SK-N-SH treated with all-trans-retinoic acid at 6 μM for 48 hours (cell line): ENCODE measurements at regions not wholly inside any gene's neighbourhood (a gene's known extent, or its start where the extent isn't known, plus 50 kb on each side); places are given as distances from the start of the nearest gene placed in this dataset.

Source experiments
- ATAC-seq: fragments of 200-7000 bp; cut with Tn5 transposase; 3 replicates; pipeline ENCODE4 v1.9.1; 2020; ENCODE audit warnings: mild to moderate bottlenecking, moderate library complexity
- BACH2 ChIP-seq: fragments of 250-450 bp; sonication (Bioruptor Pico); IDR thresholded peaks from 2 replicates; pipeline ENCODE4 v1.9.0; 2021; ENCODE audit warnings: mild to moderate bottlenecking, borderline replicate concordance
- CSDC2 ChIP-seq: fragments of 250-450 bp; sonication (Bioruptor Pico); IDR thresholded peaks from 2 replicates; pipeline ENCODE4 v1.5.0; 2020; ENCODE audit warnings: mild to moderate bottlenecking, moderate library complexity
- ESRRG ChIP-seq: fragments of 250-450 bp; sonication (Bioruptor Pico); IDR thresholded peaks from 2 replicates; pipeline ENCODE4 v1.6.1; 2021; ENCODE audit warnings: mild to moderate bottlenecking
- OSR1 ChIP-seq: fragments of 250-450 bp; sonication (Bioruptor Pico); IDR thresholded peaks from 2 replicates; pipeline ENCODE4 v1.8.0; 2022; ENCODE audit warnings: moderate library complexity, mild to moderate bottlenecking, inconsistent platforms
- PATZ1 ChIP-seq: fragments of 250-450 bp; sonication (Bioruptor Pico); IDR thresholded peaks from 2 replicates; pipeline ENCODE4 v1.8.0; 2020; ENCODE audit warnings: mild to moderate bottlenecking, moderate library complexity, borderline replicate concordance
- PPARA ChIP-seq: fragments of 250-450 bp; sonication (Bioruptor Pico); IDR thresholded peaks from 2 replicates; pipeline ENCODE4 v1.5.0; 2020; ENCODE audit warnings: mild to moderate bottlenecking, borderline replicate concordance
- RARB ChIP-seq: fragments of 250-450 bp; sonication (Bioruptor Pico); IDR thresholded peaks from 2 replicates; pipeline ENCODE4 v1.8.0; 2021; ENCODE audit warnings: mild to moderate bottlenecking, moderate library complexity
- SNAI2 ChIP-seq: fragments of 250-450 bp; sonication (Bioruptor Pico); IDR thresholded peaks from 2 replicates; pipeline ENCODE4 v1.5.0; 2020; ENCODE audit warnings: mild to moderate bottlenecking, moderate library complexity
- TCF4 ChIP-seq: fragments of 250-450 bp; sonication (Bioruptor Pico); IDR thresholded peaks from 2 replicates; pipeline ENCODE4 v1.8.0; 2021; ENCODE audit warnings: mild to moderate bottlenecking, moderate library complexity, borderline replicate concordance
- TOX ChIP-seq: fragments of 250-450 bp; sonication (Bioruptor Pico); IDR thresholded peaks from 2 replicates; pipeline ENCODE4 v1.8.0; 2021; ENCODE audit warnings: mild to moderate bottlenecking, moderate library complexity, borderline replicate concordance
- ZC3H10 ChIP-seq: fragments of 250-450 bp; sonication (Bioruptor Pico); IDR thresholded peaks from 2 replicates; pipeline ENCODE4 v1.5.1; 2021; ENCODE audit warnings: mild to moderate bottlenecking, moderate library complexity
- ZNF565 ChIP-seq: fragments of 450-650 bp; formaldehyde crosslinking; conservative IDR thresholded peaks from 2 replicates; pipeline ENCODE4 v1.5.0; 2020; ENCODE audit warnings: low read depth, mild to moderate bottlenecking, moderate library complexity
- ZNF70 ChIP-seq: fragments of 450-650 bp; formaldehyde crosslinking; IDR thresholded peaks from 2 replicates; pipeline ENCODE4 v1.5.0; 2020; ENCODE audit warnings: mild to moderate bottlenecking, moderate library complexity
- ZNF8 ChIP-seq: fragments of 450-650 bp; formaldehyde crosslinking; IDR thresholded peaks from 2 replicates; pipeline ENCODE4 v1.5.0; 2020; ENCODE audit warnings: mild to moderate bottlenecking, moderate library complexity
- TF ChIP-seq, protein P1 (sequence below): fragments of 250-450 bp; sonication (Bioruptor Pico); IDR thresholded peaks from 2 replicates; pipeline ENCODE4 v1.8.0; 2021; ENCODE audit warnings: low read depth, mild to moderate bottlenecking, moderate library complexity, borderline replicate concordance
- TF ChIP-seq, protein P2 (sequence below): fragments of 250-450 bp; sonication (Bioruptor Pico); IDR thresholded peaks from 2 replicates; pipeline ENCODE4 v1.5.1; 2021; ENCODE audit warnings: mild to moderate bottlenecking, moderate library complexity

- TF ChIP-seq PATZ1 (CRISPR knock-in tag): no peak
- TF ChIP-seq OSR1 (CRISPR knock-in tag): no peak
- no peak for TF ChIP-seq PPARA (CRISPR knock-in tag)
- TF ChIP-seq CSDC2 (CRISPR knock-in tag): no peak
- TF ChIP-seq ZNF8 (CRISPR knock-in tag): no peak
- no peak for TF ChIP-seq TCF4 (CRISPR knock-in tag)
- TF ChIP-seq TOX: no peak
- no peak for TF ChIP-seq ZNF565
- TF ChIP-seq, protein P1, sequence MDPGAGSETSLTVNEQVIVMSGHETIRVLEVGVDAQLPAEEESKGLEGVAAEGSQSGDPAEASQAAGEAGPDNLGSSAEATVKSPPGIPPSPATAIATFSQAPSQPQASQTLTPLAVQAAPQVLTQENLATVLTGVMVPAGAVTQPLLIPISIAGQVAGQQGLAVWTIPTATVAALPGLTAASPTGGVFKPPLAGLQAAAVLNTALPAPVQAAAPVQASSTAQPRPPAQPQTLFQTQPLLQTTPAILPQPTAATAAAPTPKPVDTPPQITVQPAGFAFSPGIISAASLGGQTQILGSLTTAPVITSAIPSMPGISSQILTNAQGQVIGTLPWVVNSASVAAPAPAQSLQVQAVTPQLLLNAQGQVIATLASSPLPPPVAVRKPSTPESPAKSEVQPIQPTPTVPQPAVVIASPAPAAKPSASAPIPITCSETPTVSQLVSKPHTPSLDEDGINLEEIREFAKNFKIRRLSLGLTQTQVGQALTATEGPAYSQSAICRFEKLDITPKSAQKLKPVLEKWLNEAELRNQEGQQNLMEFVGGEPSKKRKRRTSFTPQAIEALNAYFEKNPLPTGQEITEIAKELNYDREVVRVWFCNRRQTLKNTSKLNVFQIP (CRISPR knock-in tag): no peak
- TF ChIP-seq BACH2: no peak
- ATAC-seq: no peak
These were observed 115.0 kb upstream of the ARHGAP20 start for GRCh38 chr11:110827276-110827675.

DNA sequence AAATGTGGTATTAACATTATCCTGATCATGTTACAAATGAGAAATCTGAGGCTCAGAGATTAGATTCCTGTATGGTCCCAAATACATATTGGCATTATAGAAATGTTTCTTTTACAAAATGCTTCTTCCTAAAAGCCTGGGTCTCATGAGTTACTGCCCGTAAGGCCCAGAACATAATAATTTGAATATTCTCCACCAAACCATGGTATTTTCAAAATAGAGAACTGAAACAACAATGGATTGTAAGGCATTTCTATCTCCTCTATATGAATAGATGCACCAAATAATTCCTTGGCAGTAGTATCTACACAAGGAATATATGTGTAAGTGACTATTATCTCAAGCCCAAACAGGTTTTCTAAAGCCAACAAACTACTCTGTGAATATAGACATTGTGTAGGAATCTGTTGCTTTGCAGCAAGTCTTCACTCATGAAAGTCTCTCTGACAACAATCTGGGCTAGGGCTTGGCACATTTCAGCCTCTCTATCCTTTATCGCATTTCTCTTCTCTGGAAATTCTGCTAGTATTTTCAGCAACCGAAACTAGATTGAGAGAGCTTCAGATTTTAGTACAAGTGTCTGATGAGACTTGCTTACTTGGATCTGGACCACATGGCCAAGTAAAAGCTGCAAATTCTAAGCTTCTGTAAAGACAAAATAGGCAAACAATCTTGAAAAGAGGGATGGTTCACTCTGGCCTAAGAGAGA lies 112.8 kb upstream of the ARHGAP20 start:
- ATAC-seq: no peak
- TF ChIP-seq ZNF8 (CRISPR knock-in tag) (no peak), TOX (no peak), RARB (no peak), PPARA (CRISPR knock-in tag) (no peak), PATZ1 (CRISPR knock-in tag) (no peak), ZNF70 (CRISPR knock-in tag) (no peak), ZC3H10 (no peak), ESRRG (CRISPR knock-in tag) (no peak)
- TF ChIP-seq, protein P2, sequence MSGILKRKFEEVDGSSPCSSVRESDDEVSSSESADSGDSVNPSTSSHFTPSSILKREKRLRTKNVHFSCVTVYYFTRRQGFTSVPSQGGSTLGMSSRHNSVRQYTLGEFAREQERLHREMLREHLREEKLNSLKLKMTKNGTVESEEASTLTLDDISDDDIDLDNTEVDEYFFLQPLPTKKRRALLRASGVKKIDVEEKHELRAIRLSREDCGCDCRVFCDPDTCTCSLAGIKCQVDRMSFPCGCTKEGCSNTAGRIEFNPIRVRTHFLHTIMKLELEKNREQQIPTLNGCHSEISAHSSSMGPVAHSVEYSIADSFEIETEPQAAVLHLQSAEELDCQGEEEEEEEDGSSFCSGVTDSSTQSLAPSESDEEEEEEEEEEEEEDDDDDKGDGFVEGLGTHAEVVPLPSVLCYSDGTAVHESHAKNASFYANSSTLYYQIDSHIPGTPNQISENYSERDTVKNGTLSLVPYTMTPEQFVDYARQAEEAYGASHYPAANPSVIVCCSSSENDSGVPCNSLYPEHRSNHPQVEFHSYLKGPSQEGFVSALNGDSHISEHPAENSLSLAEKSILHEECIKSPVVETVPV (CRISPR knock-in tag): no peak

DNA sequence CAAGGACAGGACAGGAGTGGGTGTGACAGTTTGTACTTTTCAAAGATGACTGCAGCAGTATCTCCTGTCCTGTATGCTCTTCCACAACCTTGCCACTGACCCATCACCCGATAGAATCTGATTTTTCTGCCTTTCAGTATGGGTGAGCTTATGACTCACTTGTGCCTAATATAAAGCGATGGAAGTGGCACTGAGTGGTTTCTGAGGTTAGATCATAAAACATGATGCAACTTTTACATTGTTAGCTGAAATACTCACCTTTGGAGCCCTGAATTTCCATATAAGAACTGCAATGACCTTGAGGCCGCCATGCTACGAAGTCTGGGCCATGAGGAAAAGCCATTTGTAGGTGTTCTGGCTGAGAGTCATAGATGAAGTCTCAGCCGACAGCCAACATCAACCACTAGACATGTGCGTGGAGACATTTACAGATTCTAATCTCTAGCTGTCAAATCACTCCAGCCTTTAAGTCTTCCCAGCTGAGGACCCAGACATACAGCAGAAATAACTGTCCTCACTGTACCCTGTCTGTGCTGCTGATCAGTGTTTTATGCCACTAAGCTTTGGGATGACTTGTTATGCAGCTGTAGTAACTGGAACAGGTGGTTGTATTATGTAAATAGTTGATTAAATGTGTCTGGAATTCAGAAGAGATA lies 105.9 kb upstream of the ARHGAP20 start:
- TF ChIP-seq PATZ1 (CRISPR knock-in tag): no peak
- no peak for ATAC-seq

DNA sequence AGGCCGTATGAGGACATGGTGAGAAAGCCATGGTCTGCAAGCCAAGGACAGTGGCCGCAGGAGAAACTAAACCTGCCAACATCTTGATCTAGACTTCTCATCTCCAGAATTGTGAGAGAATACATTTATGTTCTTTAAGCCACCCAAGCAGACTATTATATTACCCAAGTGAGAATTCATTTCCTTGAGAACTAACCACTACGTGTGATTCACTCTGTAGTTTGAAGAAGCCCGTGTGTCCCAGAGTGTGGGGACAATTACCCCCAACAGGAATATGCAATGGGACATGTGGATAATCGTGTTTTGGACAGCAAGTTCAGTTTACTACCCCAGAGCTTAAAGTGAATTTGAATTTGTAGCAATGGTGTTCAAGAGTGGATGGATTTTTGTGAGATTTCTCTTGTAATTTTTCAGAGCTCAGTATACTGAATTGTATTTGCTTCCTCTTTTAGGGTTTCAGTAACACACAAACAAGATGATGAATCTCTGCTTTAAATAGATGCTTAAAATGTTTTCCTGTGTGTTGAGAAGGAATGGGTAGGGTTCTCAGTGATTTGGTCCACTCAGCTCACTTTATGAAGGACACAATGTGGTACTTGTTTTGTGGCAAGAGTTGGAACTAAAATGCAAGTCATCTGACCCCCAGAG lies 100.0 kb upstream of the ARHGAP20 start:
- no peak for TF ChIP-seq SNAI2 (CRISPR knock-in tag)
- no peak for TF ChIP-seq ZNF70 (CRISPR knock-in tag)
- TF ChIP-seq CSDC2 (CRISPR knock-in tag): no peak
- TF ChIP-seq ZC3H10: no peak
- TF ChIP-seq, protein P1 (CRISPR knock-in tag): no peak
- ATAC-seq: no peak
